Fibroblast of pulmonary artery (primary cell): ENCODE measurements at regions not wholly inside any gene's neighbourhood (a gene's known extent, or its start where the extent isn't known, plus 50 kb on each side); places are given as distances from the start of the nearest gene placed in this dataset.
"Not testable (repeated sequence)": the region's sequence is repeated elsewhere in the genome, so short reads cannot be mapped to it uniquely, and the experiment has no call there.

Source experiments
- DNase-seq: peaks from one replicate; pipeline ENCODE4 v3.0.0-alpha.2; 2010; ENCODE audit warnings: low read depth
- H3K4me3 ChIP-seq: replicated peaks from 2 replicates; pipeline ENCODE4 v1.5.1; 2011; ENCODE audit warnings: low read depth, mild to moderate bottlenecking, control low read depth, low read length, moderate library complexity
- TF ChIP-seq, protein P1 (sequence below): IDR thresholded peaks from 2 replicates; pipeline ENCODE4 v1.5.1; 2011; ENCODE audit warnings: mild to moderate bottlenecking, control low read depth, low read length, inconsistent platforms; ENCODE audit errors: missing control alignments

DNA sequence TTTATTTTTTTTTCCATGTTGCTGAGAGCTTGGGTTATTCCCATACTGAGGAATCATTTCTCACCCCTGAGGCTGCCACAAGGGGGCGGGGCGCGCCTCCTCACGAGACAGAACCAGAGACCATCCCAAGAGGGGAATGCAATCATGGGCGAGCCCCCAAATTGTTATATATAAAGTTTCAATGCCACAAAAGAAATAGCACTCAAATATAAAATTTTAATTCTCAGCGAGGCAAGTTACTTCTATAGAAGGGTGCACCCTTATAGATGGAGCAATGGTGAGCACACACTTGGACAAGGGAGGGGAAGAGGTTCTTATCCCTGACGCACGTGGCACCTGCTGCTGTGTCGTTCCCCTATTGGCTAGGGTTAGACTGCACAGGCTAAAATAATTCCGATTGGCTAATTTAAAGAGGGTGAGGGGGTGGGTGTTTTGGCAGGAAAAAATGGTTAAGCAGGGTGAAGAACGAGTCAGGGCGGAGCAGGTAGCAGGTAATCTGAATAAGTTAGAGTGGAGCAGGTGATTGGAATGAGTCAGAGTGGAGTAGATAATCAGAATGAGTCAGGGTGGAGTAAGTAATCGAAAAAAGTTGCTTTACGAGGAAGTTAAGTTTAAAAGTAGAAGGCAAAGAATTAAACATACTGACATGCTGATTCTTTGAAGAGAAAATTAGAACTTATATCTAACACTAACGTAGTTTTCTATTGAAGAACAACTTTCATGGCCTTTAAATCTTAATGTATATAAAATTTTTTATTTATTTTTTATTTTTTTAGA lies 177.5 kb downstream of the MTCL1 start:
- TF ChIP-seq, protein P1, sequence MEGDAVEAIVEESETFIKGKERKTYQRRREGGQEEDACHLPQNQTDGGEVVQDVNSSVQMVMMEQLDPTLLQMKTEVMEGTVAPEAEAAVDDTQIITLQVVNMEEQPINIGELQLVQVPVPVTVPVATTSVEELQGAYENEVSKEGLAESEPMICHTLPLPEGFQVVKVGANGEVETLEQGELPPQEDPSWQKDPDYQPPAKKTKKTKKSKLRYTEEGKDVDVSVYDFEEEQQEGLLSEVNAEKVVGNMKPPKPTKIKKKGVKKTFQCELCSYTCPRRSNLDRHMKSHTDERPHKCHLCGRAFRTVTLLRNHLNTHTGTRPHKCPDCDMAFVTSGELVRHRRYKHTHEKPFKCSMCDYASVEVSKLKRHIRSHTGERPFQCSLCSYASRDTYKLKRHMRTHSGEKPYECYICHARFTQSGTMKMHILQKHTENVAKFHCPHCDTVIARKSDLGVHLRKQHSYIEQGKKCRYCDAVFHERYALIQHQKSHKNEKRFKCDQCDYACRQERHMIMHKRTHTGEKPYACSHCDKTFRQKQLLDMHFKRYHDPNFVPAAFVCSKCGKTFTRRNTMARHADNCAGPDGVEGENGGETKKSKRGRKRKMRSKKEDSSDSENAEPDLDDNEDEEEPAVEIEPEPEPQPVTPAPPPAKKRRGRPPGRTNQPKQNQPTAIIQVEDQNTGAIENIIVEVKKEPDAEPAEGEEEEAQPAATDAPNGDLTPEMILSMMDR: peak; percentile 10
- no peak overlapping the region for H3K4me3 ChIP-seq
- DNase-seq: no peak

DNA sequence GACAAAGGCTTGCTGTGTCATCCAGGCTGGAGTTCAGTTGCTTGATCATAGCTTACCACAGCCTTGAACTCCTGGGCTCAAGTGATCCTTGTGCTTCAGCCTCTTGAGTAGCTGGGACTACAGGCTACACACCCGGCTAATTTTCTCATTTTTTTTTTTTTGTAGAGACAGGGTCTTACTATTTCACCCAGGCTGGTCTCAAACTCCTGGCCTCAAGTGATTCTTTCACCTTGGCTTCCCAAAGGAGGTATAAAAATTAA lies 178.0 kb downstream of the MTCL1 start:
- TF ChIP-seq, protein P1: no peak
- no peak overlapping the region for H3K4me3 ChIP-seq
- DNase-seq: no peak

DNA sequence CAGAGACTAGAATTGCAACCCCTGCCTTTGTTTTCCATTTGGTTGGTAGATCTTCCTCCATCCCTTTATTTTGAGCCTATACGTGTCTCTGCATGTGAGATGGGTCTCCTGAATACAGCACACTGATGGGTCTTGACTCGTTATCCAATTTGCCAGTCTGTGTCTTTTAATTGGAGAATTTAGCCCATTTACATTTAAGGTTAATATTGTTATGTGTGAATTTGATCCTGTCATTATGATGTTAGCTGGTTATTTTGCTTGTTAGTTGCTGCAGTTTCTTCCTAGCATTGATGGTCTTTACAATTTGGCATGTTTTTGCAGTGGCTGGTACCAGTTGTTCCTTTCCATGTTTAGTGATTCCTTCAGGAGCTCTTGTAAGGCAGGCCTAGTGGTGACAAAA lies 182.5 kb downstream of the MTCL1 start:
- H3K4me3 ChIP-seq: not testable (repeated sequence)

DNA sequence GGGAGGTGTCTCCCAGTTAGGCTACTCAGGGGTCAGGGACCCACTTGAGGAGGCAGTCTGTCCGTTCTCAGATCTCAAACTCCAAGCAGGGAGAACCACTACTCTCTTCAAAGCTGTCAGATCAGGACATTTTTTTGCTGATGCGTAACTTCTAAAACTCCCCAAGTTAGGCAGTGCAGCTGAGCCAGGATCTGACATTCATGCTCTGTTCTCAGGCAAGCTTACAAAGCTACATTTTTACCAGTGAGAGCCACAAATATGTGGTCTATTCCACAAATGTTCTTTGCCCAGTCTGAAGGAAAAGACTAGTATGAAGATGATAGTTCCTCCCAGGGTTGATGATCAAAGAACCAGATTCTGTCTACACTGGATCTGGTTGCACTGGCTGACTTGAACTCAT lies 184.1 kb downstream of the MTCL1 start:
- DNase-seq: peak; percentile 21
- no peak overlapping the region for H3K4me3 ChIP-seq
- TF ChIP-seq, protein P1: no peak

More for the DNA sequence above, 182.5 kb downstream of the MTCL1 start:
- not testable (repeated sequence) for DNase-seq

DNA sequence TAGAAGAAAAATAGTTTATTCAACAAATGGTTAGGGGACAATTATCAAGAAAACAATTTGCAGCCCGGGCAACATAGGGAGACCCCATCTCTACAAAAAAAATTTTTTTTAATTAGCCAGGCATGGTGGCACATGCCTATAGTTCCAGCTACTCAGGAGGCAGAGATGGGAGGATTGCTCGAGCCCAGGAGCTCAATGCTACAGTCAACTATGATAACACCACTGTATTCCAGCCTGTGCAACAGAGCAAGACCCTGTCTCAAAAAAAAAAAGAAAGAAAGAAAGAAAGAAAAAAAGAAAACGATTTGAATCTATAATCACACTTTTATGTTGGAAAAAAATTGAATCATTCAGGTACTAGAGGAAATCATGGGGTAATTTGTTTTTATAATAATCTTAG lies 185.1 kb downstream of the MTCL1 start:
- not testable (repeated sequence) for DNase-seq, H3K4me3 ChIP-seq

DNA sequence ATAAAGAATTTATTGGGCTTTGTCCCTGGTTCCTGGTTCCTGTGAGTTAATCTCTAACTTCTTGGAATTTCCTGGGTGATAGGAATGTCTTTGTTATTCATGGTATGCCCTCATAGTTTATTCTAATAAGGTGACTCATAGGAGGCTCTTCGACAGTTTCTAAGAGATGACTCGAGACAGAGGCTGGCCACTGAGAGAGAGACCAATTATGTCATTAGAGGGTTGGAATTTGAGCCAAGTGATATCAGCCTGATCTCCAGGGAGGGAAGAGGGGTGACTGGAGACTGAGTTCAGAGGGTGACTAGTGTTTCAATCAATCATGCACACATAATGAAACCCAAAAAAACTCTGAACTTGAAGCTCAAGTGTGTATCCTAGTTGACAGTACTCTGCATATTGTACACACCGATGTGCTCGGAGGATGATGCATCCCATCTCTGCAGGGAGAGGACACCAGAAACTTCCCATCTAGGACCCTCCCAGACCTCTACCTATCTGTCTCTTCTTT lies 185.7 kb downstream of the MTCL1 start:
- peak; percentile 88 for DNase-seq
- TF ChIP-seq, protein P1: no peak
- H3K4me3 ChIP-seq: no peak overlapping the region

DNA sequence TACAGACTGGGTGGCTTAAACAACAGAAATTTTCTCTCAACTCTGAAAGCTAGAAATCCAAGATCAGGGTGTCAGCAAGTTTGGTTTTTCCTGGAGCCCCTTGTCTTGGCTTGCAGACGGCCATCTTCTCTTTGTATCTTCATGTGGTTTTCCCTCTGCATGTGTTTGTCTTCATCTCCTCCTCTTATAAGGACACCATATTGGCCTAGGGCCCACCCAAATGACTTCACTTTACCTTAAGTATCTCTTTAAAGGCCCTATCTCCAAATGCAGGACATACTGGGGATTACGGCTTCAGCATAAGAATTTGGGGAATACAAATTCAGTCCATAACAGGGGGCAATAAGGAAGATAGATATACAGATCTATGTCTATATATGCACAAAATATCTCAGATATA lies 187.9 kb downstream of the MTCL1 start:
- TF ChIP-seq, protein P1: no peak
- H3K4me3 ChIP-seq: no peak overlapping the region
- no peak for DNase-seq

DNA sequence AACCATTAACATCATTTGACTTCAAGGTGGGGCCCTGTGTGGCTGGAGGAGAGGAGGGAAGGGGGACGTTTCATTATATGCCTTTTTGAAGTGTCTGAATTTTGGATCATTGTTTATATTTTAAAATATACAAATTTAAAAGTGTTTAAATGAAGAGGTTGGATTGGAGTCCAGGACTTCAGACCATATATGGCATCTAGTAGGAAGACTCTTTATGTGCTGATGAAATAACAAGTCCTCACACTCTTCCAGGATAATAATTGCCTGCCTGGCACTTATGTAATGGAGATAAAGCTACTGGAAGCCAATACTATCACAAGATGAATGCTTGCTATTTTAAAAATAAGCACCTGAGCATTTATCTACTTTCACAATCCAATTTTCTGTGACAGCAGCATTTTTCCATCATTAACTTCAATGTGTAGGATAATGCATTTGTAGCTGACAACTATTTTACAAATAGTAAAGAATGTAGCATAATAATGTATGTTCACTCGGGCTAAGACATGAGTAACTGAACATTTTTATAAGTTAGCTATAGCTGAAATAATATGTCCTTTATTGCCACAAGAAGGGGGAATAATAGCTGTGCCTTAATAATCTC lies 188.4 kb downstream of the MTCL1 start:
- no peak for DNase-seq
- TF ChIP-seq, protein P1: no peak

More for the DNA sequence above, 188.4 kb downstream of the MTCL1 start:
- no peak overlapping the region for H3K4me3 ChIP-seq
